DOHH2 (cell line): ENCODE measurements at regions not wholly inside any gene's neighbourhood (a gene's known extent, or its start where the extent isn't known, plus 50 kb on each side); places are given as distances from the start of the nearest gene placed in this dataset.
"Not testable (repeated sequence)": the region's sequence is repeated elsewhere in the genome, so short reads cannot be mapped to it uniquely, and the experiment has no call there.

Experiments used
- H3F3A ChIP-seq: fragments of 200-600 bp; sonication (generic), shearing (Covaris generic); 2 replicates; pipeline ENCODE4 v1.6.0; 2016; ENCODE audit warnings: antibody characterized with exemption, mild to moderate bottlenecking; ENCODE audit not compliant: control insufficient read depth, insufficient read depth
- H3K27ac ChIP-seq: fragments of 200-600 bp; sonication (generic); 2 replicates; pipeline ENCODE4 v1.5.1; 2014; ENCODE audit warnings: low read depth, mild to moderate bottlenecking, low read length, moderate library complexity
- H3K27me3 ChIP-seq: fragments of 200-600 bp; sonication (generic); 2 replicates; pipeline ENCODE4 v1.6.1; 2014; ENCODE audit warnings: mild to moderate bottlenecking, low read length, mixed read lengths; ENCODE audit not compliant: control insufficient read depth
- H3K36me3 ChIP-seq: fragments of 200-600 bp; sonication (generic); 2 replicates; pipeline ENCODE4 v1.6.1; 2014; ENCODE audit warnings: mild to moderate bottlenecking, low read length, moderate library complexity, mixed read lengths; ENCODE audit not compliant: control insufficient read depth
- H3K4me1 ChIP-seq: fragments of 200-600 bp; sonication (generic); 2 replicates; pipeline ENCODE4 v1.6.1; 2014; ENCODE audit warnings: mild to moderate bottlenecking, low read length, mixed read lengths; ENCODE audit not compliant: control insufficient read depth
- H3K4me2 ChIP-seq: fragments of 200-600 bp; sonication (generic); 2 replicates; pipeline ENCODE4 v1.6.0; 2014; ENCODE audit warnings: mild to moderate bottlenecking, low read length, moderate library complexity
- H3K4me3 ChIP-seq: fragments of 200-600 bp; sonication (generic); 2 replicates; pipeline ENCODE4 v1.5.1; 2014; ENCODE audit warnings: mild to moderate bottlenecking, low read length, mixed read lengths
- H3K79me2 ChIP-seq: fragments of 200-600 bp; sonication (generic); 2 replicates; pipeline ENCODE4 v1.6.1; 2014; ENCODE audit warnings: mild to moderate bottlenecking, low read length, mixed read lengths; ENCODE audit not compliant: control insufficient read depth
- H3K9me2 ChIP-seq: fragments of 200-600 bp; sonication (generic); replicated peaks from 2 replicates; pipeline ENCODE4 v1.6.1; 2014; ENCODE audit warnings: mild to moderate bottlenecking, low read length, mixed read lengths; ENCODE audit not compliant: control insufficient read depth
- H3K9me3 ChIP-seq: fragments of 200-600 bp; sonication (generic); 2 replicates; pipeline ENCODE4 v1.6.1; 2014; ENCODE audit warnings: antibody characterized with exemption, low read length, mixed read lengths; ENCODE audit not compliant: control insufficient read depth, insufficient read depth
- H4K20me1 ChIP-seq: fragments of 200-600 bp; sonication (generic); 2 replicates; pipeline ENCODE4 v1.6.0; 2014; ENCODE audit warnings: low read depth, mild to moderate bottlenecking, antibody characterized with exemption, low read length, moderate library complexity; ENCODE audit not compliant: control insufficient read depth, insufficient read depth
- EZH2phosphoT487 ChIP-seq: fragments of 200-600 bp; sonication (generic); IDR thresholded peaks from 2 replicates; pipeline ENCODE4 v1.6.1; 2017; ENCODE audit warnings: borderline replicate concordance, mild to moderate bottlenecking, antibody characterized with exemption, low read length, moderate library complexity, mixed read lengths
- TF ChIP-seq, protein P1 (sequence below): fragments of 200-600 bp; sonication (generic); IDR thresholded peaks from one replicate; pipeline ENCODE4 v1.5.1; 2014; ENCODE audit warnings: antibody characterized with exemption, mild to moderate bottlenecking, low read depth, low read length; ENCODE audit not compliant: poor library complexity, severe bottlenecking

DNA sequence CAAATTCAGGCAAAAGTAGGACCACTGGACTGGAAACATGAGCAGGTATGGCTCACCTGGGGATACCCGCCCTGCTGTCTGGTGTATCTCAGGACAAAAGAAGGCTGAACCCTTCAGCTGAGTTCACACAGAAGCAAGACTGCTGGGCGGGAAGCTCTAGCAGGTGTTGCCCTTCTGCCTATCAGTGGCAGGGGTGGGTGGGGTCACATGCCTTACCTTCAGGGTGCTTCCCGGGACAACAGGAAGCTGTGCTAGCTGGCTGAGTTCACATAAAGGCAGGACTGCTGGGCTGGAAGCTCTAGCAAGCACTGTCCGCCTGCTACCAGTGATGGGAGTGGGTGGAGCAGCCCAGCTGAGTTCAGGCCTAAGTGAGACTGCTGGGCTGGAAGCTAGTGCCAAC lies 498.8 kb upstream of the ZNF608 start:
- no peaks in the 10 kb centered on the region for H3K79me2 ChIP-seq
- no peak for TF ChIP-seq EZH2phosphoT487
- TF ChIP-seq, protein P1, sequence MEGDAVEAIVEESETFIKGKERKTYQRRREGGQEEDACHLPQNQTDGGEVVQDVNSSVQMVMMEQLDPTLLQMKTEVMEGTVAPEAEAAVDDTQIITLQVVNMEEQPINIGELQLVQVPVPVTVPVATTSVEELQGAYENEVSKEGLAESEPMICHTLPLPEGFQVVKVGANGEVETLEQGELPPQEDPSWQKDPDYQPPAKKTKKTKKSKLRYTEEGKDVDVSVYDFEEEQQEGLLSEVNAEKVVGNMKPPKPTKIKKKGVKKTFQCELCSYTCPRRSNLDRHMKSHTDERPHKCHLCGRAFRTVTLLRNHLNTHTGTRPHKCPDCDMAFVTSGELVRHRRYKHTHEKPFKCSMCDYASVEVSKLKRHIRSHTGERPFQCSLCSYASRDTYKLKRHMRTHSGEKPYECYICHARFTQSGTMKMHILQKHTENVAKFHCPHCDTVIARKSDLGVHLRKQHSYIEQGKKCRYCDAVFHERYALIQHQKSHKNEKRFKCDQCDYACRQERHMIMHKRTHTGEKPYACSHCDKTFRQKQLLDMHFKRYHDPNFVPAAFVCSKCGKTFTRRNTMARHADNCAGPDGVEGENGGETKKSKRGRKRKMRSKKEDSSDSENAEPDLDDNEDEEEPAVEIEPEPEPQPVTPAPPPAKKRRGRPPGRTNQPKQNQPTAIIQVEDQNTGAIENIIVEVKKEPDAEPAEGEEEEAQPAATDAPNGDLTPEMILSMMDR, result no peak

DNA sequence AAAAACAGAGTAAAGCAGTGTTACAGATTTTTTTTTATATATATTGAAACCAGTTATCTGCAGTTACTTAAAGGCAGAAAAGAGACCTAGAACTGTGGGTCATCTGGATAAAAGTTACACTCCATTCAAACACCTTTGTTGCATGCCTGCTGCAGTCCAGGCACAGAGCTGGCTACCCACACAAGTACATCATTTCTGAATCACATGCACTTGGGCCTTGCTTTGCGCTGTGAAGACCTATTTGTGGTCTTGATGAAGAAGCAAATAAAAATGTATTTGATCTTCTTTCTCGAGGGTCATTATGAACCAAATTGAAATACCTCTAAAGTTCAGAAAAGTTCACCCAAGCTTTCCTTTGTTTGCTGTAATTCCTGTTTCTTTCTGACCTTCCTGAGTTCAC lies 503.0 kb upstream of the ZNF608 start:
- no peak overlapping the region for H3K4me3 ChIP-seq
- H3K4me1 ChIP-seq, result no peaks in the 10 kb centered on the region
- no peak overlapping the region for H3K27ac ChIP-seq
- no peaks in the 10 kb centered on the region for H3K36me3 ChIP-seq
- H4K20me1 ChIP-seq, result no peaks in the 10 kb centered on the region
- H3K9me2 ChIP-seq, result no peaks in the 10 kb centered on the region
- no peaks in the 10 kb centered on the region for H3K79me2 ChIP-seq
- TF ChIP-seq, protein P1, result no peak
- no peak for TF ChIP-seq EZH2phosphoT487
- H3K27me3 ChIP-seq, result no peaks in the 10 kb centered on the region
- H3F3A ChIP-seq, result no peaks in the 10 kb centered on the region
- no peak overlapping the region for H3K4me2 ChIP-seq
- peaks cover 20% of the 10 kb centered on the region; the same call in 1 of the 2 replicates for H3K9me3 ChIP-seq

More for the DNA sequence above, 498.8 kb upstream of the ZNF608 start:
- Histone ChIP-seq H3K36me3 (no peaks in the 10 kb centered on the region), H3F3A (no peaks in the 10 kb centered on the region), H3K4me1 (no peaks in the 10 kb centered on the region), H3K9me2 (no peaks in the 10 kb centered on the region), H3K27me3 (no peaks in the 10 kb centered on the region), H3K27ac (no peak overlapping the region), H3K4me3 (no peak overlapping the region), H3K9me3 (0 out of 2 replicates have a peak, but pooled peaks cover 3% of the 10 kb centered on the region), H3K4me2 (no peak overlapping the region), H4K20me1 (no peaks in the 10 kb centered on the region)

DNA sequence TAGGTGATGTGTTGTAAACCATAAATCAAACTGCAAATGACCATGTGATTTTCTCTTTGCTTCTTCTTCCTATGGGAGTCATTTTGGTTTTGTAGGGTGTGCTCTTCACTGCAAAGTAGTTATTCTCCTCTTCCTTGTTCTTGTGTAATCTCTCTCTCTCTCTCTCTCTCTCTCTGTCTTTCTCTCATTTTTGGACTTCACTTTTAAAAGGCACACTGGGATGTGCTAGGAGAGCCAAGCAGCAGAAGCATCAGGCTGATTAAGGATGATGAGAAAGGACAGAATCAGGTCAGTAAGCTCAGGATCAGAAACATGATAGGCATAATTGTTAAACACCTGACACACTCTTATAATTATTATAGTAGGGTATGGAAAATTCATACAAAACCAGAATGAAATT lies 505.3 kb upstream of the ZNF608 start:
- Histone ChIP-seq H3F3A (no peaks in the 10 kb centered on the region), H3K27me3 (no peaks in the 10 kb centered on the region), H3K9me2 (no peaks in the 10 kb centered on the region), H3K36me3 (no peaks in the 10 kb centered on the region), H3K79me2 (no peaks in the 10 kb centered on the region), H3K9me3 (peaks cover 22% of the 10 kb centered on the region; the same call in 1 of the 2 replicates), H3K4me3 (no peak overlapping the region), H4K20me1 (no peaks in the 10 kb centered on the region), H3K4me2 (no peak overlapping the region), H3K4me1 (no peaks in the 10 kb centered on the region), H3K27ac (no peak overlapping the region)
- TF ChIP-seq, protein P1, result no peak
- TF ChIP-seq EZH2phosphoT487, result no peak

DNA sequence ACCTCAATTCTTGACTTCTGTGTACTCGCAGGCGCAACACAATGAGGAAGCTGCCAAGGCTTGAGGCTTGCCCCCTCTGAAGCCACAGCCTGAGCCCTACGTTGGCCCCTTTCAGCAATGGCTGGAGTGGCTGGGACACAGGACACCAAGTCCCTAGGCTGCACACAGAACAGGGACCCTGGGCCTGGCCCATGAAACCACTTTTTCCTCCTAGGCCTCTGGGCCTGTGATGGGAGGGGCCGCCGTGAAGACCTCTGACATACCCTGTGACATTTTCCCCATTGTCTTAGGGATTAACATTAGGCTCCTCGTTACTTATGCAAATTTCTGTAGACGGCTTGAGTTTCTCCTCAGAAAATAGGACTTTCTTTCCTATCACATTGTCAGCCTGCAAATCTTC lies 507.2 kb upstream of the ZNF608 start:
- peaks cover 19% of the 10 kb centered on the region; the same call in 1 of the 2 replicates for H3K9me3 ChIP-seq
- not testable (repeated sequence) for H3K79me2 ChIP-seq, H3K4me2 ChIP-seq, H4K20me1 ChIP-seq, H3K9me2 ChIP-seq, H3K27me3 ChIP-seq, H3K36me3 ChIP-seq, H3K27ac ChIP-seq, H3K4me1 ChIP-seq, H3F3A ChIP-seq, H3K4me3 ChIP-seq
